GM19240 (cell line): ENCODE measurements at regions not wholly inside any gene's neighbourhood (a gene's known extent, or its start where the extent isn't known, plus 50 kb on each side); places are given as distances from the start of the nearest gene placed in this dataset.
"Not testable (repeated sequence)": the region's sequence is repeated elsewhere in the genome, so short reads cannot be mapped to it uniquely, and the experiment has no call there.

Source experiments
- DNase-seq: peaks from one replicate; pipeline ENCODE4 v3.0.0; 2011; ENCODE audit warnings: low spot score; ENCODE audit not compliant: insufficient read length

DNA sequence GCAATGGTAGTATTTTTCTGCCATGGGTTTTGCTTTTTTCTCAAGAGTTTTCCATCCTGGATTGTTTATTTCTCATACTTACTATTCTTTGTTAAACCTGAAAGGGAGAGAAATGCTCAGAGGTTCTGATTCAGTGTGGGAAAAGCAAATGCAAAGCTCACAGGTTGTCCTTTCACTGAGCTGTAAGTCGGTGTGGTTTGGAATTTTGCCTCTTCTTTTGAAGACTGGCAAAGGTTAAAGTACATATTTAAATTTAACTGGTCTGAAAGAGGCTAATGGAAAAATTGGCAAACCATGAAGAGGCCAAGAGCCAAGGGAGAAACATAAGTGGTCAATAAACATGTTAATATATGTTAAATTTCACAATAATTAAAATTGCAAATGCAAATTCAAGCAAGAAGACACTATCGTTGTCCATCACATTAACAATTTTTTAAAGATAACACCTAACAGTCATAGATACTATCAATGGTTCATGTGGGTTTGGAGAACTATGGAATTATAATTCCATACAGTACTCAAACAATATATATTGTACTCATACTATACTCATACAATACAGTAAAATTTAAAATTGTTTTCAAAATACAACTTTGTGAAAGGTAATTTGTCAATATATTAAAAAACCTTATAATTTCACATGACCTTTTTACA is 246.8 kb upstream of the STT3B start:
- no peak for DNase-seq

DNA sequence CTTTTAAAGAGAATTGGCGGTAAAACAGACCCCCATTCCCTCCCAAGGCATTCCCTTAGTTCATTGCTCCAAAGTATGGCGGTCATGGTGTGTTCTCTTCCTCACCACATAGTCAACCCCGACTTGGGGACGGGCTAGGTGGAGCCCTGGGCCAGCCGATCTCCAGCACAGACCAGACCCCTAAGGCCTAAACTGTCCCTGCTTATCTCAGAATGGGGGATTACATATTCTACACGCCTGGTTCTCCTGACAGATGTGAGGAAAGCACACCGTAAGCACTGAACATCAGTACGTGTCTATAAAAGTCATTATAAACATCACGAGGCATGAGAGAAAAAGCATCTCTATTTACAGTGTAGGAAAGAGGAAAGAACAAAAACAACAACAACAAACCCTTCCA is 244.5 kb upstream of the STT3B start:
- no peak for DNase-seq

DNA sequence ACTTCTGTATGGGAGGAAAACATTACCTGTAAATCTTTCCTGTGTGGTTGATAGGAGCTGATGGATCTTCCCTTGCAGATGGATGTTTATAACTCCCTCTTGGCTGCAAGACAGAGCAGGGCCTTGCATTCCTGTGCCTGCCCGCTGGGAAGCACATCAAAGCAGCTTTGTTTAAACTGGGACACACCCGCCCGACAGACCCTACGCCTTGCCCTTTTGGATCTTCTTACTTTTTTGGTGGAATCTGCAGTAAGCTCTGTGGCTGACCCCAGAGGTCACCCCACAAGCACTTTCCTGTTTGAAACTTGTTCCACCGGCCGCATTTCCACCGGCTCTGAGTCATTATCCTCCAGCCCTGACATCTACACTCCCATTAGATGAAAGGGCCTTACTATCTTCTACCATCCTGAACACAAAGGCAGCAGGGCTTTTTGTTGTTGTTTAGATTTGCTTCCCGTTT is 244.1 kb upstream of the STT3B start:
- no peak for DNase-seq

DNA sequence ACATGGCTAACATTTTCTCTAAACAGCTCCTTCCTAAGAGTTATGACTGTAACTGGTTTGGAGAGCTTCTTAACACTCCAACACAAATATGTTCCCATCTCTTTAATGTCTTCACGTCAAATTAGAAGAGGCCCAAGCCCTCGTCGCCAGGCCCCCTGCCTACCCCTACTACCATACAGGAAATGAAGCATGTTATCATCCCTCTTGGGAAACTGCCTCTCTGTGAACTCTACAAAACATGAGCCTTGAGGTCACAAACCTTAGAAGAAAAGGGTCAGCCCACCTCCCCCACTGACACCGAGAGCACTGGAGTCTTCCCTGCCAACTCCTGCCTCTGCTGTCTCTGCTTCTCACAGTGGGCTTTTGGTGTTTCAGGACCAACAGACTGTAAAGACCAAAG is 243.1 kb upstream of the STT3B start:
- no peak for DNase-seq

DNA sequence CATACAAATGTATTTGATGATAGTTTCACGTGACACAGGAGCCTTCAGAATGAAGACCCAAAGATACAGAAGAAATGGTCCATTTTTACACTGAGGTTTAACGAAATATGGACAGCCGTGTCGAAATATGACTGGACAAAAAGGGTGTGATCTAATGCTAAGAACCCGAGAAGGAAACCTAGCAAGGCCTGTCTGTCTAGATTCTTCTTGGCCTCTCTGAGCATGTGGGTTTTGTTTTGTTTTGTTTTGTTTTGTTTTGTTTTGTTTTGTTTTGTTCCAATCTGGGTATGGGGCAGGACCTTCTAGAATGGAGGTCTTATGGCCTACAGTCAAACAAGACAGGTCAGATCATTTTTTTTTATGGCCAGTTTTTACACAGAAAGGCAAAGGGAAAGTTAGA is 242.7 kb upstream of the STT3B start:
- DNase-seq = no peak

DNA sequence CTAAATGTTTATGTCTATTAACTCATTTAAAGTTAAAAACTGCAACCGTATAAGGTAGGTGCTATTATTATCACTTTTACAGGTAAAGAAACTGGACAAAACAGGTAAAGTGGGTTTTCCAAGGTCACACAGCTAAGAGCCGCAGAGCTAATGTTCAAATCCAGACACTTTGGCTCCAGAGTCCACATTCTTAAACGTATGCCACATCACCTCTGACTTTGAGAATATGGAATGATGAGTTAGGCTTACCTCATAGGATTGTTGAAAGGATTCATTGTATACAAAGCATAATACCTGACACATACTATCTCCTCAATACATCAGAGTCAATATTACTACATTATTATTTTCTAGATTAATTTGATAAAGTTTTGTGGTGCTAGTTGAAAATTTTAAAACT is 240.9 kb upstream of the STT3B start:
- no peak for DNase-seq

DNA sequence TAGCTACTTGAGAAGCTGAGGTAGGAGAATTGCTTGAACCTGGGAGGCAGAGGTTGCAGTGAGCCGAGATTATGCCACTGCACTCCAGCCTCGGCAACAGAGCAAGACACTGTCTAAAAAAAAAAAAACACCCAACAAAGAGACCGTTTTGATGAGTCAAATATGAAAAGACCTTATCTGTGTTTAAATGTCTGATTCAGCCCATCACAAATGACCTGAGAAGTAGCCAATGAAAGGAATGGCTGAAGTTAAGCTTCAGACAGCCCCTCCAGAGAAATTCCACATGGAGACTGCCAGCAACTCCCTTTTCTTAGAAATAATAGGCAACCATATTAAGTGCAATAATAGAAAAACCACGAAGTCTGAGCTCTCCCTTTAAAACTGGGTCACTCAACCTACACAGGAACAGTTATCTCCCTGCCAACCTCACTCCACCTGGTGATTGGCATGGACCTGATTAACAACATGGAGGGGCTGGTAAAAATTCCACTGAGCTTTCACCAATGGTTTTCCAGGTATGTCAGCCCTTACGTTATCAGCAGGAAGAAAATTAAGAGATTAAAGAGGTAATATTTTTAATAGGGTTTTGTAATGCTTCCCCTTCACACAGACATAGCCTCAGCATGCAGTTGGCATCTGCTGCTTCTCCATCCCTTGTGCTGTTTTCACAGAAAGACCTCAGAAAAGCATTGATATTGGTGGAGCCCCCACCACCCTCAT is 238.1 kb upstream of the STT3B start:
- DNase-seq = no peak

DNA sequence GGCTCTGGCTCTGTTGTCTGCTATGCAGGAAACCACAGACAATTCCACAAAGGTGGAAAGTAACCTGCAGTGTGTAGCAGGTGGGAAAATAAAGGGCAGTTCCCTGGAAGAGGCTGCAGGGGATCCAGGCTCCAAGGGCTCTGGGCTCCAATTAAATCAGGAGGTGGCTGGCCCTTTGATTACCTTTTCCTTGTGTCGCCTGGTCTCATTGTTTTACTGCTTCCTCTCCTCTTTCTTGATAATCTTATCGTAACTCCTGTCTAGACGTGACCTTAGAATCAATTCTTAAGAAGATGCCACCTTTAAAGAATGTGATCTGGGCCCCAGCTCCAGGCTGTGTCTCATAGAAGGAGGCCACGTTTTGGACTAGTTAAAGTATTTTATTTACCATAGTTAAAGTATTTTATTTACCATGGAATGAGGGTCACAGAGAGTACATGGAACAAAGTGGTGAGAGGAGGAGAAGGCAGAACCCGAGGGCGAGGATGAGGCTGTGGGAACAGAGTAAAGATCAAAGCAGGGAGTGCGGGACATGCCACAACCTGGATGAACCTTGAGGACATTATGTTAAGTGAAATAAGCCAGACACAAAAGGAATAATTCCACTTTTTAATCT is 237.5 kb upstream of the STT3B start:
- no peak for DNase-seq

DNA sequence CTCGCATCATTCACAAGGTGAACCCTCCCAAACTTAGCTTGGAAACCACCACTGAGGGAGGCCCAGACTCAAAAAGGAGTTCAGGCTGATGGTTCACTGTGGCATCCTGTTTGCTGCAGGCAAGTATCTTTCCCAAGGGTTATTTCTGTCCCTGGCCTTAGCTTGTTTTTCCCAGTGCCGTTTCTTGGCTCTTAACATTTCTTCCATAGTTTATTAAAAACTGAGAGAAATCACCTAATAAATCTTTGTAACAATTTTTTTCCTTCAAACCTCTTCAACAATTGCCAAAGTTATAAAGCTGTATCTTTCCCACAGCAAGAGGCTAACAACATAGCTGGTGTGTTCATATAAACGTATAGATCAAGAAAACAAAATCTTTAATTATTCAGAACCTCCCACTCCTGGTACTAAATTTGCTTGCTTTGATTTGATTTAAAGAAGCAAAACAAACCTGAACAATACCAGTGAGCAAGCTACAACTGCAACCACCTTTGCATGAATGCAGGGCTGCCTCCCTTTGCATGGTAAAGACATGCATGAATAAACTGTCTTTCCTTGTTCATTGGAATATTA is 234.9 kb upstream of the STT3B start:
- no peak for DNase-seq

DNA sequence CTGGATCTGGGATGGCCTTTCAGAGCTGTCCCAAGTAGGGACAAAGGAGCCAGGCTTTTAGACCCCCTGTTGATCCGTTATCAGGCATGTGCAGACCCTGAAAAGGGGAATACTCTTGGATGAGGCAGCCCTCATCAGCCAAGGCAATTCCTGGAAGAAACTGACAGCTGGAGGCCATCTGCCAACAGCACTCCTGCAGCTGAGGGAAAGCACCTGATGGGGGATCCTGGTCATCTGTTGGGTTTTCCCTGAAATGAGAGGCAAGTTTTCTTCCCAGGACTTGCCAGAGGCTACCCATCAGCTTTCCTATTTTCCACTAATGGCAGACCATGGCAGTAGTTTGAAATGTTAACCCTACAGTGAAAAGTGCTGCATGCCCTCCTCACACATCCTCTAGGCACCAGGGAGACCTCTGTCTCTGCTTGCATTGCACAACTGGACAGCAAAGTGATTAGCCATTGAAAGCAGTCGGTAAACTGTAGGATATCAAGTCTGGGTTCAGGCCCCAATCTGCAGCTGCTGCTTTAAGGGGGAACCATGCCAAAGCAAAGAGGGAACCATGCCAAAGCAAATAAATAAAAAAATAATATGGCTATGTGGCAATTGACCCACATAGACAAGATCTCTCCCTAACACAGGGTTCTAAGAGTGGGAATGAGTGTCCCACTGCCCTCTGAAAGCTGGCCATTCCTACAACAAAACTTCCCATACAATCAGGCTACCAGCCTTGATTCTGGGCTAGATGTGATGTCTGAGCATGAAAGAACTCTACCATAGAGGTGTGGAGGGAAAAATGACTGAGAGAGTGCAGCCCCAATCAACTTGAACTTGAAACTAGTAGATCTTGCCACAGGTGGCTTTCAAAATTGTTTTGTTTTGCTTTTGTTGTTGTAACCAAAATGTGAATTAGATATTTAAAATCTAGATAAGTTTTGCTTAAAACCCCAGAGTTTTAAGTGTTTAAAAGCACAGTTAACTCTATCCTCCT is 232.0 kb upstream of the STT3B start:
- no peak for DNase-seq

DNA sequence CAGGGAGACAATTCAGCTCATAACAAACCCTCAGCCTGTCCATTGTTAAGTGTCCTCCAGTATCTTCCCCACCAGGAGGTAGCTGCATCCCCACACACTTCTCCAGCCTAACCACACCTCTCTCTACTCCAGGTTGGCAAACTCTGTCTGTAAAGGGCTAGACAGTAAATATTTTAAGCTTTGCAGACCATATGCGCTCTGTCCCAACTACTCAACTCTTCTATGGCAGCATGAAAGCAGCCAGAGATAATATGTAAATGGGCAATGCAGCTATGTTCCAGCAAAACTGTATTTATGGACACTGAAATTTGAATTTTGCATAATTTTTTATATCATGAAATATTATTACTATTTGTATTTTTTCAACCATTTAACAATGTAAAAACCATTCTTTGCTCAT is 230.4 kb upstream of the STT3B start:
- DNase-seq = no peak

DNA sequence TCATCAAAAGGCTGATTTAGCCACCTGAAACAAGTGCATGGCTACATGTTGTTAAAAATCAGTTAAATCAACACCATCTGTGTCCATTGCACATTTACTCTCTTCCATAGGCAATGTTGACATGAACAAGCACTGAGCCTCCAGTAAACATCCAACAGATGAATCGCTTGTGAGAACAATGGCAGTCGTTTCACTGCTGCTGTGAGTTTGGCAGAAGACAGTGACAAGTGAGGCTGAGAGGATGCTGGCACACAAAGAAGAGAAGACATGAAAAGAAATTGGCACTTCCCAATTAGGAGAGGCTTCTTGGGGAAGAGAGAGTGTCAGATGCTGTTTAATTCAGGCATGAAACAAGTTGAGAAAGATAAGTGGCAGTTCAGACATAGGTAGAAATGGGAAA is 227.4 kb upstream of the STT3B start:
- DNase-seq = no peak

DNA sequence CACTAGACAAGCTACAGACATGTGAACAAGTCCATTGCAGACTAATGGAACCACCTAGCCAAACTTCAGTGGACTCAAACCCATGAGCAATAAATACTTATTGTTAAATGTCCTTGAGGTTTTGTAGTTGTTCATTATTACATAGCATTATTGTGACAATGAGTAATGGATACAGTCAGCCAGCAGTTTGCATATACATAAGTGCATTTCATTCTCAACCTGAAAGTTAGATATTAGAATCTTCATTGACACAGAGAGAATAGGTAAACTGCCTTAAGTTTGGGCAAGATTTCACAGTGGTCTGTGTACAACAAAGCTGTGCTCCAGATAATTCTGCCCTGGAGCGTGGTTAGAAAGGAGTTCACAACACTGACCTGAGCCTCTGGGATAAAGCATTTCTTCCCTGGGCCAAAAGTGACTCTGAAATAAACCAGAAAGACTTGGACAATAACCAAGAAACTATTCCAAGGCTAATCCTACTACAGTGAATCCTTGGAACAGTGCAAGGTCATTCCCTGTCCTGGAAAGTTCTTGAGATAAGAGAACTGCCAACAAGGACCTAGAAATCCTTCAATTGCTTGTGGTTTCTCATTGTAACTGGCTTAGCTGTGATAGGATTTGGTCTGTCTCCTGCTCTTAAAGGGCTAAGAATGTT is 225.5 kb upstream of the STT3B start:
- no peak for DNase-seq

DNA sequence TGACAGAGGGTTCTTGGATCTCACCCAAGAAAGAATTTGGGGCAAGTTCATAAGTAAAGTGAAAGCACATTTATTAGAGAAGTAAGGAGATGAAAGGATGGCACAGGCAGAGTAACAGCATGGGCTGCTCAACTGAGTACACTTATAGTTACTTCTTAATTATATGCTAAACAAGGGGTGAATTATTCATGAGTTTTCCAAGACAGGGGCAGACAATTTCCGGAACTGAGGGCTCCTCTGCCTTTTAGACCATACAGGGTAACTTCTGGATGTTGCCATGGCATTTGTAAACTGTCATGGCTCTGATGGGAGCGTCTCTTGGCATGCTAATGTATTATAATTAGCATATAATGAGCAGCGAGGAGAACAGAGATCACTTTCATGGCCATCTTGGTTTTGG is 221.2 kb upstream of the STT3B start:
- no peak for DNase-seq

DNA sequence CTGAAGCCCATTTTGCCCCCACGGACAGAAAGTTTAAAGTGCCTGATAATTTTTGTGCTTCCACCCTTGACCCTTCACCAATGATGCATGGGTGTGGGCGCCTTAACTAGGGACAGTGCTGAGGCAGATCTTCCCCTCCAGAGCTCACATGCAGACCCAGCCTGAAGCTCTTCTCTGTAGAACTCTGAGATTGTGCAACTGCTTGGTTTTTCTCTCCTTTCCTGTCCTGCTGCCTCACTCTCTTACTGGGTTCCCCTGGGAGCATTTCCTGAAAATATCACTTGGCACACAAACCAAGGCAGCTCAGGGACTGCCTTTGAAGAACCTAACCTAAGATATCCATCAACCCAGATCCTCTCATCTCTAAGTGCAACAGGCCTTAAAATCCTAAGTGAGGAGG is 220.3 kb upstream of the STT3B start:
- no peak for DNase-seq

DNA sequence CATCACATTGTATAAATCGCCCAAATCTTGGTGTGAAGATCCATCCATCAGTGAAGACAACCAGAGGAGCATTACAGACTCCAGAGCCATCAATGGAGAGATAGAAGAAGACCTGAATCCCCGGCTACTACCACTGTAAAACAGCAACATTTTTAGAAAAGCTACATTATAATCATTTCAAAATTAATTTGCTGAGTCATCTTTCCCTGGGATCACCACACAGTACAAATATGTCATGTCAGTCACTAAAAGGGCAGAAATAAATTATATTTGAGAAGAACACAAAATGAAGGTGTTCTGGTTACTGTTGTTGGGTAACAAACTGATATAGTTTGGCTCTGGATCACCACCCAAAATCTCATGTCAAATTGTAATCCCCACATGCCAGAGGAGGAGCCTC is 218.5 kb upstream of the STT3B start:
- DNase-seq = no peak

DNA sequence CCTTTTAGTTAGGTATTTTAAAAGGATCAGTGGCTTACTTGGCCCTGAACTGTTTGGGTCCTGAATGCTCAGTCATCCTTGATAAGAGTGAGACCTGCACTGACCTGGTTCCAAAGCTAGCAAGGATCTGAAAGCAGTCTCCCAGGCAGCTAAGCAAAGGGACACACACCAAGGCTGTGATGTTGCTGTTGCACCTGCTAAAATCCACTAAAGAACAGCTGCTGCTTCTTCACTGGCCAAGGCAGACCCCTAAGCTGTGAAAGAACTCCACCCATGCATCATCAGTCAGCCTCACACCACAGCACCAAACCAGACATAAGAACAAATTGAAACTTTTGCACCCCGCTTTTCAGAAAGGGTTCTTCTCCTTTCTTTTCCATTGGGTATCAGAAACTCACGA is 213.4 kb upstream of the STT3B start:
- no peak for DNase-seq

DNA sequence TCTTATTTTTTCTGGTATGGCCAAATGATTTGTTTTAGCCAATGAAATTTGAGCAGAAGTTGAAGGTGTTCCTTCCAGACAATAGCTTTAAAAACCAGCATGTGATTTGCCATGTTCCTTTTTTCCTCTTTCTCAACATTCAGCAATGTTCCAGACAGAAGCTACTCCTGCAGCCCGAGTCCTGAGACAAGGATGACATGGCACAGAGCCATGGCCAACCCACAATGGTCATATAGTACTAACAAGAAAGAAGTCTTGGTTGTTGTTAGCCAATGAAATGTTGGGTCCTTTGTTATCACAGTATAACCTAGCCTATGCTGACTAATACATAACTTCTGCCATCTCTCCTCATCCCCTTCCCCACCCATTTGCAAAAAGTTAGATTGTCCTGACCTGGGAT is 211.1 kb upstream of the STT3B start:
- DNase-seq = no peak

DNA sequence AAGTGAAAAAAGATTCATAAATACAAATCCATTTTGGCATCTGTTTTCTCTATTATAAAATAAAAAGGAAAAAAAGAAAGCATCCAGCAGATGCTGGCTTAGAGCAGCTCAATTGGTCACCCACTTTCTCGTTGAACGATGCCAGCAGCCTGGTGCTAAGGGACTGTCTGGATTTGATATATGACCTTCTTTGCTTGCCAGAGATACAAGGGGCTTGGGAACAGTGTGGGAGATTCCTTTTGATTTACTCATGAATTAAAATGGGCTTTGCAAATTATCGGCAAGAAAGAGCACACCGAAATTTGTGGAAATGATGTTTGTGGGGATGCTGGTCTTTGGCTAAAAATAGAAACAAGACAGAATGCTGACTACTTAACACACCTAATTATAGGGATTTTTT is 210.3 kb upstream of the STT3B start:
- no peak for DNase-seq

DNA sequence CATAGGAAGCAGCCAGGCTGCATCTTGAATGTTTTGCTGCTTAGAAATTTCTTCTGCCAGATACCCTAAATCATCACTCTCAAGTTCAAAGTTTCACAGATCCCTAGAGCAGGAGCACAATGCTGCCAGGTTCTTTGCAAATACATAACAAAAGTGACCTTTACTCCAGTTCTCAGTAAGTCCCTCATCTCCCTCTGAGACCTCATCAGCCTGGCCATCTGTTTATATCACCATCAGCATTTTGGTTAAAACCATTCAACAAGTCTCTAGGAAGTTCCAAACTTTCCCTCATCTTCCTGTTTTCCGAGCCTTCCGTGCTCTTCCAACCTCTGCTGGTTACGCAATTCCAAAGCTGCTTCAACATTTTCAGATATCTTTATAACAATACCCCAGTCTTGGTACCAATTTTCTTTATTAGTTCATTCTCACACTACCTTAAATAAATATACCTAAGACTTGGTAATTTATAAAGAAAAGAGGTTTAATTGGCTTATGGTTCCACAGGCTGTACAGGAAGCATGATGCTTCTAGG is 204.8 kb upstream of the STT3B start:
- not testable (repeated sequence) for DNase-seq

DNA sequence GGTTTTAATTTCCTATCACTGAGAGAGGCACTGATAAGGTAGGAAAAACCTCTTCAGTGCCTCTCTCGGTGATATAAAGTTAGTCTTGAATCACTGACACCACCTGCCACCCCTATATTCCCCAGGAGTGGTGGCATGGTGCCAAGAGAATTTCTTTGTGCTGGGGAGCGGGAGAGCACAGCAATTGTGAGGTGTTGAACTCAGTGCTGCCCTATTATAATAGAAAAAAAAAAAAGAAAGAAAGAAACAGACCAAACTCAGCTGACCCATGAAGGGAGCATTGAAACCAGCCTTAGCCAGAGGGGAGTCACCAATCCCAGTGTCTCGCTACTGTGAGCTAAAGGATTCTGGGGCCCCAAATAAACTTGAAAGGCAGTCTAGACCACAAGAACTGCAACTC is 201.4 kb upstream of the STT3B start:
- no peak for DNase-seq
